Endodermal cell (in vitro differentiated cells): ENCODE measurements at regions not wholly inside any gene's neighbourhood (a gene's known extent, or its start where the extent isn't known, plus 50 kb on each side); places are given as distances from the start of the nearest gene placed in this dataset.

Experiments used
- DNase-seq: peaks from one replicate; pipeline ENCODE4 v3.0.0-alpha.2; 2017
- H3K27ac ChIP-seq: 2 replicates; pipeline ENCODE4 v1.5.1; 2013; ENCODE audit warnings: mild to moderate bottlenecking, low read depth, low read length, moderate library complexity
- H3K27me3 ChIP-seq: 2 replicates; pipeline ENCODE4 v1.6.1; 2013; ENCODE audit warnings: mild to moderate bottlenecking, low read length, moderate library complexity; ENCODE audit not compliant: insufficient read depth, control insufficient read depth, poor library complexity, severe bottlenecking
- H3K36me3 ChIP-seq: 2 replicates; pipeline ENCODE4 v1.7.0; 2013; ENCODE audit warnings: mild to moderate bottlenecking, low read length, moderate library complexity; ENCODE audit not compliant: control insufficient read depth, insufficient read depth
- H3K4me1 ChIP-seq: one replicate; pipeline ENCODE4 v1.7.0; 2013; ENCODE audit warnings: low read length; ENCODE audit not compliant: control insufficient read depth, insufficient read depth
- H3K4me3 ChIP-seq: 2 replicates; pipeline ENCODE4 v1.5.1; 2013; ENCODE audit warnings: mild to moderate bottlenecking, low read length, moderate library complexity
- H3K9ac ChIP-seq: 2 replicates; pipeline ENCODE4 v1.6.1; 2013; ENCODE audit warnings: mild to moderate bottlenecking, low read length, moderate library complexity; ENCODE audit not compliant: poor library complexity, severe bottlenecking; ENCODE audit errors: extremely low read depth
- H3K9me3 ChIP-seq: 2 replicates; pipeline ENCODE4 v1.6.1; 2013; ENCODE audit warnings: mild to moderate bottlenecking, low read length, moderate library complexity; ENCODE audit not compliant: control insufficient read depth
- H3K27ac Mint-ChIP-seq: 2 replicates; pipeline ENCODE4 v1.8.0; 2020; ENCODE audit warnings: mixed read lengths
- H3K27me3 Mint-ChIP-seq: 2 replicates; pipeline ENCODE4 v1.8.0; 2021; ENCODE audit warnings: mild to moderate bottlenecking, mixed read lengths; ENCODE audit not compliant: insufficient read depth
- H3K36me3 Mint-ChIP-seq: 2 replicates; pipeline ENCODE4 v1.8.0; 2020; ENCODE audit warnings: low read depth, mixed read lengths
- H3K4me1 Mint-ChIP-seq: 2 replicates; pipeline ENCODE4 v1.8.0; 2020; ENCODE audit warnings: mixed read lengths
- H3K4me3 Mint-ChIP-seq: 2 replicates; pipeline ENCODE4 v1.8.0; 2020; ENCODE audit warnings: mild to moderate bottlenecking, moderate library complexity, mixed read lengths
- H3K9me3 Mint-ChIP-seq: 2 replicates; pipeline ENCODE4 v1.8.0; 2020; ENCODE audit warnings: mild to moderate bottlenecking, mixed read lengths
- CTCF ChIP-seq: fragments of 200-600 bp; sonication (generic); conservative IDR thresholded peaks from 2 replicates; pipeline ENCODE4 v1.5.0; 2021; ENCODE audit warnings: antibody characterized with exemption, mild to moderate bottlenecking
- WGBS, 2 experiments: methylation state at CpG; one replicate each; pipeline versions ENCODE4 v1.1.5 to v1.1.7; 2013; ENCODE audit warnings: missing lambda C conversion rate in 2 of 2, mixed read lengths in 1 of 2; ENCODE audit not compliant: insufficient coverage in 1 of 2, insufficient read length in 1 of 2; 5-methylcytosine and 5-hydroxymethylcytosine counted together

- H3K27ac ChIP-seq = peak overlapping the region; percentile 59
- no peaks in the 10 kb centered on the region for H3K4me1 ChIP-seq
- H3K4me3 Mint-ChIP-seq = no peak overlapping the region
- no peaks in the 10 kb centered on the region for H3K36me3 Mint-ChIP-seq
- H3K9me3 ChIP-seq = peaks cover 9% of the 10 kb centered on the region
- no peaks in the 10 kb centered on the region for H3K36me3 ChIP-seq
- no peak for DNase-seq
- no peaks in the 10 kb centered on the region for H3K27me3 Mint-ChIP-seq
- WGBS, 2 experiments = 82 to 94% methylated on average over 2 to 5 of the region's 5 CpGs
- H3K4me3 ChIP-seq = no peak overlapping the region
- peaks cover 23% of the 10 kb centered on the region for H3K9me3 Mint-ChIP-seq
- H3K27me3 ChIP-seq = no peaks in the 10 kb centered on the region
- H3K9ac ChIP-seq = no peak overlapping the region
- H3K4me1 Mint-ChIP-seq = no peaks in the 10 kb centered on the region
- H3K27ac Mint-ChIP-seq = no peak overlapping the region
- TF ChIP-seq CTCF = no peak
Measured at GRCh38 chr12:127479256-127479655, 787.7 kb upstream of the TMEM132C start.

- no peaks in the 10 kb centered on the region for H3K36me3 Mint-ChIP-seq
- 94% methylated on average over 5 of the region's 5 CpGs; no CpG with 5 or more reads in 1 of the 2 experiments for WGBS, 2 experiments
- no peak for DNase-seq
Measured at GRCh38 chr12:127480775-127481314, 786.1 kb upstream of the TMEM132C start.

GRCh38 chr12:127482950-127483349 lies 784.0 kb upstream of the TMEM132C start:
- Mint-ChIP-seq H3K36me3 (no peaks in the 10 kb centered on the region), H3K4me3 (no peak overlapping the region), H3K4me1 (peaks cover 2% of the 10 kb centered on the region), H3K27ac (no peak overlapping the region), H3K27me3 (no peaks in the 10 kb centered on the region), H3K9me3 (peaks cover 23% of the 10 kb centered on the region)
- Histone ChIP-seq H3K27me3 (no peaks in the 10 kb centered on the region), H3K9me3 (peaks cover 9% of the 10 kb centered on the region), H3K4me3 (no peak overlapping the region), H3K9ac (no peak overlapping the region), H3K36me3 (no peaks in the 10 kb centered on the region), H3K27ac (no peak overlapping the region), H3K4me1 (no peaks in the 10 kb centered on the region)
- no peak for DNase-seq
- TF ChIP-seq CTCF = no peak
- 92 to 97% methylated on average over 11 of the region's 11 CpGs for WGBS, 2 experiments

More at GRCh38 chr12:127480775-127481314, 786.1 kb upstream of the TMEM132C start:
- TF ChIP-seq CTCF = no peak
- Mint-ChIP-seq H3K4me1 (no peaks in the 10 kb centered on the region), H3K9me3 (peaks cover 23% of the 10 kb centered on the region), H3K27me3 (no peaks in the 10 kb centered on the region), H3K27ac (no peak overlapping the region), H3K4me3 (no peak overlapping the region)
- Histone ChIP-seq H3K4me3 (no peak overlapping the region), H3K27me3 (no peaks in the 10 kb centered on the region), H3K27ac (no peak overlapping the region), H3K36me3 (no peaks in the 10 kb centered on the region), H3K9me3 (peaks cover 9% of the 10 kb centered on the region), H3K9ac (no peak overlapping the region), H3K4me1 (no peaks in the 10 kb centered on the region)
